ENCODE measurements at regions not wholly inside any gene's neighbourhood (a gene's known extent, or its start where the extent isn't known, plus 50 kb on each side); places are given as distances from the start of the nearest gene placed in this dataset.

DNA sequence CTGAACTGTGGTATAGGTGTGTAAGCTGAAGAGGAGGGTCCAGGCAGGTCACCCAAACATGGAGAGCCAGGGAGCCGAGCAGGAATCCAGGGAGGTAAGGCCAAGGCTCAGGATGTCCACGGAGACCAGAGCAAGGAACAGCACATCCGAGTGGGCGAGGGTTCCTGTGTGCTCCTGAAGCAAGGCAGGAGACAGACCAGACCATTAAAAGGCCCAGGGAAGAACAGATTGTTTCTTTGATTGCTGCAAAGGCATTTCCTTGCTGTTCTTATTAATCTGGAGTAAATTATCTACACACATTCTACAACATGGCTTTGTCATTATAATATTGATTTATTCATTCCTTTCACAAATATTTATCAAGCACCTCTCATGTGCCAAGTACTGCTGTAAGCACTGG lies 50.1 kb upstream of the SPTBN1 start:
- no peaks in the 10 kb centered on the region for H3K79me2 ChIP-seq (ENCODE audit: control insufficient read depth, insufficient read depth, low read length)
- intact Hi-C loops (cut with micrococcal nuclease) (no loop called here), in situ Hi-C loops (cut with MboI) (no loop called here)
- H2AFZ ChIP-seq (ENCODE audit: low read depth, low read length) = no peak overlapping the region
- H3K4me3 ChIP-seq = no peak overlapping the region
- no peak overlapping the region for H3K9ac ChIP-seq (ENCODE audit: insufficient read depth in 1 of 2, low read depth in 2 of 2, low read length in 2 of 2)
- H3K4me1 ChIP-seq (replicated peaks in 1 of 2; ENCODE audit: control insufficient read depth in 2 of 2, insufficient read depth in 2 of 2, low read length in 2 of 2) = no peaks in the 10 kb centered on the region; a peak in 1 of 5 replicates
- no peak for DNase-seq (ENCODE audit: extremely low read depth in 1 of 4, low spot score in 3 of 4)
- ChIA-PET POLR2A (no interaction called here), CTCF (ENCODE audit: low intra/inter-chr PET ratio) (no interaction called here)
- 0% methylated on average over 4 of the region's 4 CpGs for WGBS (ENCODE audit: insufficient coverage, low coverage, missing lambda C conversion rate)
- H4K20me1 ChIP-seq (replicated peaks; ENCODE audit: control insufficient read depth, insufficient read depth, low read length) = no peaks in the 10 kb centered on the region; the same call in 1 of the 2 replicates
- peaks cover 0 to 2% of the 10 kb centered on the region in 2 experiments; a peak in 2 of 5 replicates for H3K27me3 ChIP-seq (ENCODE audit: control insufficient read depth in 2 of 2, insufficient read depth in 2 of 2, low read length in 2 of 2)
- TF ChIP-seq BMI1 (IDR thresholded peaks at IDR 0.05; ENCODE audit: low read length) (no peak), MTA1 (IDR thresholded peaks at IDR 0.05; ENCODE audit: borderline replicate concordance) (no peak), RFX5 (IDR thresholded peaks at IDR 0.05; ENCODE audit: low read depth, low read length) (no peak), SMAD4 (CRISPR knock-in tag; conservative IDR thresholded peaks at IDR 0.05) (no peak), TGIF2 (CRISPR knock-in tag; IDR thresholded peaks at IDR 0.05) (no peak), HNRNPL (IDR thresholded peaks at IDR 0.05; ENCODE audit: low read depth, low read length) (no peak), SNRNP70 (optimal IDR thresholded peaks at IDR 0.05; ENCODE audit: low read depth, low read length) (no peak), NFXL1 (CRISPR knock-in tag; IDR thresholded peaks at IDR 0.05) (no peak), CHCHD3 (CRISPR knock-in tag; IDR thresholded peaks at IDR 0.05) (no peak), NR4A1 (CRISPR knock-in tag; IDR thresholded peaks at IDR 0.05) (no peak), NR4A1 (tag; IDR thresholded peaks at IDR 0.05) (no peak)
- H3K36me3 ChIP-seq (ENCODE audit: control insufficient read depth, insufficient read depth, low read length) = no peaks in the 10 kb centered on the region
- no peak for ATAC-seq
- BruUV-seq (replicated peaks) = no TSS peak
- no peak overlapping the region for H3K27ac ChIP-seq (ENCODE audit: extremely low read depth, low read depth, low read length)
- H3K4me2 ChIP-seq (ENCODE audit: insufficient read depth, low read length) = no peak overlapping the region
- no peak for FAIRE-seq
- H3K9me1 ChIP-seq (ENCODE audit: control insufficient read depth, insufficient read depth, low read length) = no peaks in the 10 kb centered on the region
- H3K9me3 ChIP-seq (replicated peaks; ENCODE audit: control insufficient read depth, insufficient read depth, low read depth, low read length) = no peaks in the 10 kb centered on the region

All from K562 (cell line).